ENCODE measurements at regions not wholly inside any gene's neighbourhood (a gene's known extent, or its start where the extent isn't known, plus 50 kb on each side); places are given as distances from the start of the nearest gene placed in this dataset.

- DNase-seq (ENCODE audit: low spot score): no peak
Measured at GRCh38 chr17:73932216-73932749, 271.2 kb upstream of the RPL38 start.

GRCh38 chr17:73933164-73933766 is 270.2 kb upstream of the RPL38 start:
- no peak for DNase-seq (ENCODE audit: low spot score)

DNA sequence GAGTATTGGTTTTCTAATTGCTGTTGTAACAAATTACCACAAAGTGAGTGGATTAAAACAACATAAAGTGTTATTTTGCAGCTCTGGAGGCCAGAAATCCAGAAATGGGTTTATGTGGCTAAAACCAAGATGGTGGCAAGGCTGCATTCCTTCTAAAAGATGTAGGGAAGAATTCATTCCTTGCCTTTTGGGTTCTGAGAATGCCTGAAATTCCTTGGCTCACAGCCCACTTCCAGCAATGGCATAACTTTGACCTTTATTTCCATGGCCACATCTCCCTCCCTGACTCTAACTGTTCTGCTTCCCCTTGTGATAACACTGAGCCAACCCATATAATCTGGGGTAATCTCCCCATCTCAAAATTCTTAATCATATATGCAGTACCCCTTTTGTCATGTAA is 269.6 kb upstream of the RPL38 start:
- no peak for DNase-seq (ENCODE audit: low spot score)

GRCh38 chr17:73934696-73935095 is 268.8 kb upstream of the RPL38 start:
- DNase-seq (ENCODE audit: low spot score): no peak

- DNase-seq (ENCODE audit: low spot score): no peak
Measured at GRCh38 chr17:73936908-73937627, 266.4 kb upstream of the RPL38 start.

DNA sequence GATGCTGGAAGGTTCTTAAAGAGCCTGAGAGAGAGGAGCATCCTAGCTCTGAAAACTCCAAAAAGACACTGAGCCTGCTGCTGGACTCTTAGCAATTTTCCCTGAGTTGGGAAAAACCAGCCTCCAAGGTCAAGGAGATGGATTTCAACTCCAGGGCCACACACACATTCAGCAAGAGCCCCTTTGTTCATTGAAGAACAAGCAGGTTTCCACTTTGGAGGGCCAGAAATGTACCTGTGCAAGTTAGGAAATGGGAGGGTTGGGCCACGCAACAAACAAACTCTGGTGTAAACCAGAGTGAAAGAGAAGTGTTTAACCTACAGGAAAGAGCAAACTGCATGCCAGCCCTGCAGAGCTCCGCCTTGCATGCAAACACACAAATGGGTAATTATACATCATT is 264.8 kb upstream of the RPL38 start:
- DNase-seq (ENCODE audit: low spot score): no peak

GRCh38 chr17:73939806-73940205 is 263.7 kb upstream of the RPL38 start:
- DNase-seq (ENCODE audit: low spot score): no peak

GRCh38 chr17:73940511-73940910 is 263.0 kb upstream of the RPL38 start:
- no peak for DNase-seq (ENCODE audit: low spot score)

- no peak for DNase-seq (ENCODE audit: low spot score)
Measured at GRCh38 chr17:73941919-73942530, 261.5 kb upstream of the RPL38 start.

DNA sequence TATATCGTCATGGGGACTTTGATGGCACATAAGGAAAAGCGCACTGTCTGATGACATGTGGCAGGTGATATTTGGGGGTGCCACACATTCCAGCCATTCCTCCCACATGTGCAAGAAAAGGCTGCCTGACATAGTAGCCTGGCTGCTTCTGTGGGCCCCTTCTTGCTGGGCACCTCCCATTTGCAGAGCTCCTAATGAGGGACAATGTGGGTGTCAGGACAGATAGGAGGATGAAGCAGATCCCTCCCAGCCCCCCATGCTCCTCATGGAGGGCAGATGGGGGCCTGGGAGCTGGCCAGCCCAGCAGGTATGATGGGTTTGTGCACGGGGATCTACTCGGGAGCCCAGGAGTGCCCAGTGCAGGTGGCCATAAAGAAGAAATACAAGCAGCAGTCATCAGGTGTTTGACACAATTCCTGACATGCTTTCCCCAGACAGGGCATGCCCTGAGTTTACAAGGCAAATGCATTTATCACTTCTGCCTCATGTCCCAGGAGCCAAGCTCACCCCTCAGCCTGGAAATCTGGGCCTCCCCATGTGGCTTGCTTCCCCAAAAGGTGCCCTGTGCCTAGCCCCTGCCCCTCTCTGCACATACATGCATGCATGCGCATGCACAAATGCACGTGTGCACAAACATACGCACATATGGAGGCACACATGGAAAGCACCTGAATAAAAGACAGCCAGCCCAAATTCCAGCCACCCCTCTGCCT is 260.6 kb upstream of the RPL38 start:
- DNase-seq (ENCODE audit: low spot score): no peak

- no peak for DNase-seq (ENCODE audit: low spot score)
Measured at GRCh38 chr17:73943416-73944110, 259.9 kb upstream of the RPL38 start.

GRCh38 chr17:73944366-73944765 is 259.1 kb upstream of the RPL38 start:
- DNase-seq (ENCODE audit: low spot score): no peak

DNA sequence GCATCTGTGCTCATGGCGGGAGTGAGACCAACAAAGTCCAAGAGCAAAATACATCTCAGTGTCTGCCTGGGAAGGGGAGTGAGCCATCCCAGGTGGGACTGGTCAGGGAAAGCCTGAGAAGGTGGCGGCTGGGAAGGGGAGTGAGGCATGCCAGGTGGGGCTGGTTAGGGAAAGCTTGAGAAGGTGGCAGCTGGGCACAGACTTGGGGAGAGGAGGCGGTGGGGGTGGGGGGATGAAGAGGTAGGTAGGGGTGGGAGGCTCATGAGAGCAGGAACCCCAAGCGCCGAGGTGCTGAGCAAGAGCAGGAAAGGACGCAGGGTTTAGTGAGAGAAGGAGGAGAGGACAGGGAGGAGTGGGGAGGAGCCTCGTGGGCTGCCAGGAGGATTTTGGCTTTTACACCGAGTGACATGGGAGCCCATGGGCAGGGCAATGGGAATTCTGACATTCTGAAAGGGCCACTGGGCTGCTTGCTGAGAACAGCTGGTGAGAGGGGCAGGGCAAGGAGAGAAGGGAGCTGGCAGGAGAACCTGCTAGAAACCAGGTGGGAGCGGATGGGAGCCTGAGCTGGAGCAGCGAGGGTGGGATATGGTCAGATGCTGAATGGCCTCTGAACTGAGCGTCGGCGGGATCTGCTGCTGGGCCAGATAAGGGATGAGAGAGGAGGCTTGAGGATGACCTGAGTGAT is 256.1 kb upstream of the RPL38 start:
- DNase-seq (ENCODE audit: low spot score): no peak

- no peak for DNase-seq (ENCODE audit: low spot score)
Measured at GRCh38 chr17:73947966-73948355, 255.5 kb upstream of the RPL38 start.

- DNase-seq (ENCODE audit: low spot score): no peak
Measured at GRCh38 chr17:73949903-73950592, 253.4 kb upstream of the RPL38 start.

DNA sequence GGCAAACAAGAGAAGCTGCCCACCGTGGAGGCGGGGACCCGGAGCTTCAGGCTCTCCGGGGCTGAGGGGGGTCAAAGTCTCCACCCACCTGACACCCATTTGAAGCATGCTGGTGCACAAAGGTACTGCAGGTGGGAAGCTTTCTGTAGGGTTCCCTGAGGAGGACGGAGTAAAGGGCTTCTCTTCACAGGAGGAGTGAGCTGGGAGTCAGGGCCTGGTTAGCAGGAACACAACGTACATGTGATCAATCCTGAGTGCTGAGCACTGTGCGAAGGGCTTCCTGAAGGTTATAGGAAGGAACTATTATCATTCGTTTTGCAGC is 252.9 kb upstream of the RPL38 start:
- DNase-seq (ENCODE audit: low spot score): peak; percentile 46

GRCh38 chr17:73952082-73952479 is 251.4 kb upstream of the RPL38 start:
- peak; percentile 43 for DNase-seq (ENCODE audit: low spot score)

- DNase-seq (ENCODE audit: low spot score): peak; percentile 80
Measured at GRCh38 chr17:73952480-73953205, 250.8 kb upstream of the RPL38 start.

DNA sequence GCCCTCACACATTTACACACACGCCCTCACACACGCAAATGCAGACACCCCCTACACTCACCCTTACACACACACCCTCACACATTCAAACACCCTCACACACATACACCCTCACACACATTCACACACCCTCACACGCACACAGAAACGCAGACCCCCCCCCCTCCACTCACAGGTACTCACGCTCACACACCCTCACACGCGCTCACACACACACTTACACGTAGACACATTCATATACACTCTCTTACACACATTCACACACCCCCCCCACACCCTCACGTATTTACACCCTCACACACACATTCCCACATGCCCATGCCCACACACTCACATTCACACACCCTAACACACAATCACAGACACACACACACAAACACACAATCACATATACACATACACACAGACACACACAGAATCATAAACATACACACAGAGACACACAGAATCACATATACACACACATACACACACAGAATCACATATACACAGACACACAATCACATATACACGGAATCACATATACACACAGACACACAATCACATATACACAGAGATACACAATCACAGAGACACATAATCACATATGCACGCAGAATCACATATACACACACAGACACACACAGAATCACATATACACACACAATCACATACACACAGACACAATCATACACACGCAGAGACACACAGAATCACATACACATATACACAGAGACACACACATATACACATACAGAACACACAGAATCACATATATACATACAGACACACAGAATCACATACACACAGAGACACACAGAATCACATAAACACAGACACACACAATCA is 250.1 kb upstream of the RPL38 start:
- DNase-seq (ENCODE audit: low spot score): no peak

Measured in iPS-NIHi11 (cell line).